LoVo (cell line): ENCODE measurements at regions not wholly inside any gene's neighbourhood (a gene's known extent, or its start where the extent isn't known, plus 50 kb on each side); places are given as distances from the start of the nearest gene placed in this dataset.

Source experiments
- DNase-seq: peaks from one replicate; pipeline ENCODE4 v3.0.0-alpha.2; 2016; ENCODE audit warnings: low spot score

GRCh38 chr10:85545874-85546273 lies 820.7 kb downstream of the GRID1 start:
- no peak for DNase-seq

GRCh38 chr10:85547460-85548023 lies 819.1 kb downstream of the GRID1 start:
- no peak for DNase-seq

- peak; percentile 59 for DNase-seq
Observed at GRCh38 chr10:85548034-85548433, 818.6 kb downstream of the GRID1 start.
